ENCODE measurements at regions not wholly inside any gene's neighbourhood (a gene's known extent, or its start where the extent isn't known, plus 50 kb on each side); places are given as distances from the start of the nearest gene placed in this dataset.

DNA sequence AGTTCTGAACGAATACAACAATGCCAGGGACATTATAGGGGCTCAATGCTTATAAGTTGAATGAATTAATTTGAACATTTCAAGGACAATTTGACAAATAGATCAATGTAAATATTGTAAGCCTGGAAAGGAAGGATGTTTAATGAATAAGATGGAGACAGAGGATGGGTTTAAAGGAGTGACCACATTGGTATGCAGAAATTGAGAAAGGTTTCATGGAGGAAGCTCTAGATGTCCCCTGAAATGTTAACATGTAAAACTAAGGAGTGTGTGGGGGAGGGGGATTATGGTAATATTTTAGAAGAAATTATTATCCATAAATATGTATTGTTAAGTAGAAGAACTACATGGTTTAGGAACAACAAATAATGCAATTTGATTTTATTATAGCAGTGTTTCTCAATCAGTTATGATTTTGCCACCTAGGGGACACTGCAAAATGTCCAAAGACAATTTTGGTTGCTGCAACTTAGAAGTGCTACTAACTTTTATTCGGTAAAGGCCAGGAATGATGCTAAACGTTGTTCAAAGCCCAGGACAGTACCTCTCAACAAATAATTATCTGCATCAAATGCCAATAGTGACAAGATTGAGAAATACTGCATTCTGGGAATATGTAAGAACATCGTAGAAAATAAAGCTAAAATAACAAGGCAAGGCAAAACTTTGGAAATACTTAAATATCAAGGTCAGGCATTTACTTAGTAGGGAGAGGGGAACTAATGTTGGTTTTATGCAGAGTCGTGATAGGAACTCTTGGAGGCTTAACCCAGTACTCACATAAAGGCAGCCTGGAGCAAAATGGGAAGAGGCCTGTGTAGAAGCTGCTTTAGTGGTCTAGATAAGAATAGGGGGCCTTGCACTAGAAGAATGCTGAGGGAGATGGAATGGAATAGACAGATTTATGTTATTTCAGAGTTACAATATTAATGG lies 686.9 kb upstream of the CITED2 start:
- no peak for TF ChIP-seq EP300 (IDR thresholded peaks at IDR 0.05)
- TF ChIP-seq CTCF (IDR thresholded peaks at IDR 0.05): no peak
- TF ChIP-seq POLR2A (IDR thresholded peaks at IDR 0.05): no peak
